ENCODE measurements at regions not wholly inside any gene's neighbourhood (a gene's known extent, or its start where the extent isn't known, plus 50 kb on each side); places are given as distances from the start of the nearest gene placed in this dataset.

DNA sequence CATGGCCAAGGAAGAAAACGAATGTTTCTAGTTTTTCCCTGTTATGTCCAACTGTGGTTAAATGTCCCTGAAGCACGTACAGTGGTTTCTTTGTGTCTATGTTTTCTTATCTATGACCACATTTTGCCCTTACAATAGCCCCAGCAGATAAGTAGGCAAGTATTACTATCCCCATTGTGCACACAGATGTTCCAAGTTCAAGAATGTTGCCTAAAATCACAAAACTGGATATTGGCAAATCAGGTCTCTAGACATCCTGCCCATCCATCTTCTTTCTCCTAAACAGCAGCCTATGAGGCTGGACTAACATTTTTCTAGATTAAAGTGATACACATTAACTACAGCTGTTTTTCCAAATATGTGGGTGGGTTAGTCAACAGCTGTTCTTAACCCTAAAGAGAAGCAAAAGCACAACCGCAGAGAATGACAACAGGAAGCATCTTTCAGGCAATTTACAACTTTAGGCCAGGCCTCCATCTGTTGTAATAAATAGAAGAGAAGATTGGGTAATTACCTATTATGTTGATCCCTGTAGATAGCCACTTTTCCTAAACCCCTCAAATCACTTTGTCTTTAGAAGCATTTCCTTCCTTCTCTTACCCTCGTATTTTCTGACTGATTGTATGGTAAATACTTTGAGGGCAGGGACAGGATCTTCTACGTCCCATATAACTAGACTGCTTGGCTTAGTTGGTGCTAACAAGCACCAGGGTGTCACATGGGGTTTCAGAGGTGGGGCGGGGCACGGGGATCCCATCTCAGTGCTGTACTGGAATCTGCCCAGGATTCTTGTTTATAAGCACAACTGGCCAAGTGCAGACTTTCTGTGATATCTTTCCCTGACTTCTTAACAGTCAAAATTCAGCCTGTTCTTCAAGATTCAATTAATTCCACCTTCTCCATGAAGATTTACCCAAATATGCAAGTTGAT, 132.1 kb upstream of the SETBP1 start:
- TF ChIP-seq, protein P1, sequence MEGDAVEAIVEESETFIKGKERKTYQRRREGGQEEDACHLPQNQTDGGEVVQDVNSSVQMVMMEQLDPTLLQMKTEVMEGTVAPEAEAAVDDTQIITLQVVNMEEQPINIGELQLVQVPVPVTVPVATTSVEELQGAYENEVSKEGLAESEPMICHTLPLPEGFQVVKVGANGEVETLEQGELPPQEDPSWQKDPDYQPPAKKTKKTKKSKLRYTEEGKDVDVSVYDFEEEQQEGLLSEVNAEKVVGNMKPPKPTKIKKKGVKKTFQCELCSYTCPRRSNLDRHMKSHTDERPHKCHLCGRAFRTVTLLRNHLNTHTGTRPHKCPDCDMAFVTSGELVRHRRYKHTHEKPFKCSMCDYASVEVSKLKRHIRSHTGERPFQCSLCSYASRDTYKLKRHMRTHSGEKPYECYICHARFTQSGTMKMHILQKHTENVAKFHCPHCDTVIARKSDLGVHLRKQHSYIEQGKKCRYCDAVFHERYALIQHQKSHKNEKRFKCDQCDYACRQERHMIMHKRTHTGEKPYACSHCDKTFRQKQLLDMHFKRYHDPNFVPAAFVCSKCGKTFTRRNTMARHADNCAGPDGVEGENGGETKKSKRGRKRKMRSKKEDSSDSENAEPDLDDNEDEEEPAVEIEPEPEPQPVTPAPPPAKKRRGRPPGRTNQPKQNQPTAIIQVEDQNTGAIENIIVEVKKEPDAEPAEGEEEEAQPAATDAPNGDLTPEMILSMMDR (IDR thresholded peaks at IDR 0.05; ENCODE audit: insufficient read depth, low read length, poor library complexity, severe bottlenecking): no peak
- TF ChIP-seq EZH2phosphoT487 (conservative IDR thresholded peaks at IDR 0.05; ENCODE audit: low read length): no peak

Measured in SU-DHL-6 (cell line).